Keratinocyte (primary cell): ENCODE measurements at regions not wholly inside any gene's neighbourhood (a gene's known extent, or its start where the extent isn't known, plus 50 kb on each side); places are given as distances from the start of the nearest gene placed in this dataset.

Source experiments
- DNase-seq: peaks from one replicate; pipeline ENCODE4 v3.0.0-alpha.2; 2011; ENCODE audit warnings: low read depth, missing footprints, low spot score
- FAIRE-seq: peaks from 2 replicates; lab custom pipeline; 2011; peaks lifted over from hg19 to GRCh38; lab: Jason Lieb, UNC
- H2AFZ ChIP-seq: 2 replicates; pipeline ENCODE4 v1.6.0; 2012; ENCODE audit warnings: low read length, control low read depth, inconsistent platforms; ENCODE audit not compliant: control insufficient read depth
- H3K27ac ChIP-seq: 2 replicates; pipeline ENCODE4 v1.5.1; 2011; ENCODE audit warnings: low read length; ENCODE audit not compliant: control insufficient read depth, insufficient read depth
- H3K27me3 ChIP-seq: 3 replicates; pipeline ENCODE4 v1.6.0; 2011; ENCODE audit warnings: low read length; ENCODE audit not compliant: control insufficient read depth, insufficient read depth; ENCODE audit errors: extremely low read depth
- H3K36me3 ChIP-seq, 2 experiments: 2 replicates in 1 of 2; 3 replicates in 1 of 2; pipeline ENCODE4 v1.5.1; 2011; ENCODE audit warnings: low read length in 2 of 2, mild to moderate bottlenecking in 1 of 2; ENCODE audit not compliant: control insufficient read depth in 2 of 2, insufficient read depth in 2 of 2; ENCODE audit errors: extremely low read depth in 1 of 2
- H3K4me1 ChIP-seq: 3 replicates; pipeline ENCODE4 v1.5.1; 2011; ENCODE audit warnings: low read length; ENCODE audit not compliant: control insufficient read depth, insufficient read depth; ENCODE audit errors: extremely low read depth
- H3K4me2 ChIP-seq: 3 replicates; pipeline ENCODE4 v1.6.0; 2011; ENCODE audit warnings: low read depth, low read length; ENCODE audit not compliant: control insufficient read depth, insufficient read depth; ENCODE audit errors: extremely low read depth
- H3K4me3 ChIP-seq, 3 experiments: fragments of 200-600 bp in 1 of 3; sonication (generic) in 1 of 3; 2 replicates in 2 of 3; 3 replicates in 1 of 3; pipeline ENCODE4 v1.5.1; 2011 to 2016; ENCODE audit warnings: low read length in 3 of 3, mild to moderate bottlenecking in 3 of 3, control low read depth in 2 of 3, inconsistent platforms in 1 of 3, low read depth in 1 of 3, mixed read lengths in 1 of 3, mixed run types in 1 of 3, moderate library complexity in 1 of 3; ENCODE audit not compliant: control insufficient read depth in 2 of 3, insufficient read depth in 2 of 3; ENCODE audit errors: extremely low read depth in 1 of 3
- H3K79me2 ChIP-seq: 2 replicates; pipeline ENCODE4 v1.6.0; 2012; ENCODE audit warnings: low read length; ENCODE audit not compliant: control insufficient read depth, insufficient read depth
- H3K9ac ChIP-seq: 3 replicates; pipeline ENCODE4 v1.6.0; 2011; ENCODE audit warnings: low read length; ENCODE audit not compliant: control insufficient read depth, insufficient read depth; ENCODE audit errors: extremely low read depth
- H3K9me1 ChIP-seq: 3 replicates; pipeline ENCODE4 v1.6.0; 2011; ENCODE audit warnings: low read length; ENCODE audit not compliant: control insufficient read depth, insufficient read depth; ENCODE audit errors: extremely low read depth
- H3K9me3 ChIP-seq: 2 replicates; pipeline ENCODE4 v1.5.1; 2012; ENCODE audit warnings: low read depth, low read length; ENCODE audit not compliant: control insufficient read depth
- H4K20me1 ChIP-seq: 3 replicates; pipeline ENCODE4 v1.6.0; 2011; ENCODE audit warnings: low read length; ENCODE audit not compliant: control insufficient read depth, insufficient read depth; ENCODE audit errors: extremely low read depth
- EZH2 ChIP-seq: IDR thresholded peaks from one replicate; pipeline ENCODE4 v1.6.1; 2012; ENCODE audit warnings: inconsistent platforms, mild to moderate bottlenecking, low read length, moderate library complexity
- dilution Hi-C: fragments of 300-500 bp; cut with MboI; formaldehyde crosslinking; loops from one replicate; pipeline ENCODE4 v1.7.0; 2020; ENCODE audit warnings: low sequenced_read_pairs; ENCODE audit not compliant: extremely low pct_ligation_motif_present
- TF ChIP-seq, protein P1 (sequence below), 3 experiments: IDR thresholded peaks in 1 of 3; conservative IDR thresholded peaks in 1 of 3; optimal IDR thresholded peaks in 1 of 3; 2 replicates in 2 of 3; 3 replicates in 1 of 3; pipeline versions ENCODE3 to v1.5.1; 2011; ENCODE audit warnings: low read length in 3 of 3, mild to moderate bottlenecking in 3 of 3, moderate library complexity in 2 of 3, control low read depth in 1 of 3, inconsistent platforms in 1 of 3; ENCODE audit not compliant: insufficient read depth in 2 of 3; ENCODE audit errors: extremely low read depth in 1 of 3

DNA sequence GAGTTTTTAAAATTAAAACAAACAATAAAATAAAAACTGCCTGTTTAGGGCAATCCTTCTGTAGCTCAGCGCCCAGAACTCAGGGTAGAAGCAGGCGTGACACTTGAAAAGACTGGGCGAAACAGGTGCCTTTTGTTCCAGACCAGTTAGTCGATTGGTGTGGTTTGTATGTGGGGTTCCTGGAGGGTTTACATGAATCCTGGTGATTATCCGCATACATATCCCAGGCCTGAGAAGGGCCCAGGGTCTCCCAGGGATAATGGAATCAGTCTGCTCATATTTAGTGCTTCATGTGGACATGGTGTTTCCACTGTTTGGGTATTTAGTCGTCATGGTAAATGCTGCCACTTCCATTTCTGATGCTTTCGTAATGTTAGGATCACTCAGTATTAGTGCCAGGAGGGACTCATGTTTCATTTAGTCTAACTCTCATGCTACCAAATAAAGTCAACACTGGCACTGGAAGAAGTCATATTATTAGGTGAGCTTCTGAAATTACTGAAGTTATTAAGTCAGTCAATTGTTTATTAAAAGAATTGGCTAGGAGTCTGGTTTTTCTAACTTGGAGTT, 116.5 kb downstream of the SAMD5 start:
- FAIRE-seq = no peak
- no peak overlapping the region for H3K27ac ChIP-seq
- no peak overlapping the region for H3K9ac ChIP-seq
- dilution Hi-C loops = no loop called here
- H3K4me3 ChIP-seq = no peak overlapping the region
- TF ChIP-seq EZH2 = no peak
- TF ChIP-seq, protein P1, sequence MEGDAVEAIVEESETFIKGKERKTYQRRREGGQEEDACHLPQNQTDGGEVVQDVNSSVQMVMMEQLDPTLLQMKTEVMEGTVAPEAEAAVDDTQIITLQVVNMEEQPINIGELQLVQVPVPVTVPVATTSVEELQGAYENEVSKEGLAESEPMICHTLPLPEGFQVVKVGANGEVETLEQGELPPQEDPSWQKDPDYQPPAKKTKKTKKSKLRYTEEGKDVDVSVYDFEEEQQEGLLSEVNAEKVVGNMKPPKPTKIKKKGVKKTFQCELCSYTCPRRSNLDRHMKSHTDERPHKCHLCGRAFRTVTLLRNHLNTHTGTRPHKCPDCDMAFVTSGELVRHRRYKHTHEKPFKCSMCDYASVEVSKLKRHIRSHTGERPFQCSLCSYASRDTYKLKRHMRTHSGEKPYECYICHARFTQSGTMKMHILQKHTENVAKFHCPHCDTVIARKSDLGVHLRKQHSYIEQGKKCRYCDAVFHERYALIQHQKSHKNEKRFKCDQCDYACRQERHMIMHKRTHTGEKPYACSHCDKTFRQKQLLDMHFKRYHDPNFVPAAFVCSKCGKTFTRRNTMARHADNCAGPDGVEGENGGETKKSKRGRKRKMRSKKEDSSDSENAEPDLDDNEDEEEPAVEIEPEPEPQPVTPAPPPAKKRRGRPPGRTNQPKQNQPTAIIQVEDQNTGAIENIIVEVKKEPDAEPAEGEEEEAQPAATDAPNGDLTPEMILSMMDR (optimal IDR thresholded peaks at IDR 0.05 in 1 of 3, IDR thresholded peaks at IDR 0.05 in 1 of 3, conservative IDR thresholded peaks at IDR 0.05 in 1 of 3; ENCODE audit: extremely low read depth in 1 of 3, insufficient read depth in 2 of 3, low read length in 3 of 3) = no peak
- no peaks in the 10 kb centered on the region for H4K20me1 ChIP-seq
- H3K9me3 ChIP-seq = no peaks in the 10 kb centered on the region
- H3K4me1 ChIP-seq = no peaks in the 10 kb centered on the region
- H2AFZ ChIP-seq = no peak overlapping the region
- no peaks in the 10 kb centered on the region for H3K36me3 ChIP-seq
- no peaks in the 10 kb centered on the region for H3K27me3 ChIP-seq
- H3K79me2 ChIP-seq = no peaks in the 10 kb centered on the region
- DNase-seq = no peak
- H3K4me2 ChIP-seq = no peak overlapping the region
- no peaks in the 10 kb centered on the region for H3K9me1 ChIP-seq

DNA sequence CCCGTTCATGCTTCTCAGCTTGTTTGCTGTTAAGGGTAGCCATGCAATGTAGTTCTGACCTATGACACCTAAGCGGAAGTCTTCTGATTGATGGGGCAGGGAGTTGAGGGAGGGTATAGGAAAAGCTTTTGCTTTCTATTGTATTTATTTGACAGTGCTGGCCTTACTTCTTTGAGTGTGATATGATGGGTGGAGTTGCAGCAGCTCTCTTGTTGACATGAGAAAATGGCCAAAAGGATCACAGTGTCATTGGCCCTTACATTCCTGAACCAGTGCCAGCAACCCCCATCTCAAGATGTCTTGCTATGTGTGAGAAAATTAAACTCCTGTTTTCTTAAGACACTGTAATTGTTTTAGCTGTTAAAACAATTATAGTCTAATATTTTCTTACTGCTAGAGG, 117.5 kb downstream of the SAMD5 start:
- no peaks in the 10 kb centered on the region for H3K79me2 ChIP-seq
- dilution Hi-C loops = no loop called here
- no peak overlapping the region for H3K4me2 ChIP-seq
- no peak overlapping the region for H3K27ac ChIP-seq
- no peaks in the 10 kb centered on the region for H3K4me1 ChIP-seq
- no peak for FAIRE-seq
- H3K9me1 ChIP-seq = no peaks in the 10 kb centered on the region
- H3K36me3 ChIP-seq = no peaks in the 10 kb centered on the region
- H4K20me1 ChIP-seq = no peaks in the 10 kb centered on the region
- no peak for DNase-seq
- H3K27me3 ChIP-seq = no peaks in the 10 kb centered on the region
- no peak for TF ChIP-seq EZH2
- TF ChIP-seq, protein P1 (optimal IDR thresholded peaks at IDR 0.05 in 1 of 3, IDR thresholded peaks at IDR 0.05 in 1 of 3, conservative IDR thresholded peaks at IDR 0.05 in 1 of 3; ENCODE audit: extremely low read depth in 1 of 3, insufficient read depth in 2 of 3, low read length in 3 of 3) = no peak
- no peaks in the 10 kb centered on the region for H3K9me3 ChIP-seq
- H3K9ac ChIP-seq = no peak overlapping the region
- no peak overlapping the region for H3K4me3 ChIP-seq
- no peak overlapping the region for H2AFZ ChIP-seq
